ENCODE measurements at regions not wholly inside any gene's neighbourhood (a gene's known extent, or its start where the extent isn't known, plus 50 kb on each side); places are given as distances from the start of the nearest gene placed in this dataset.

GRCh38 chr6:153947808-153948447 is 91.1 kb upstream of the OPRM1 start:
- Mint-ChIP-seq H3K4me1 (ENCODE audit: low read depth in 2 of 2) (no peaks in the 10 kb centered on the region), H3K27me3 (no peaks in the 10 kb centered on the region), H3K36me3 (no peaks in the 10 kb centered on the region), H3K27ac (no peak overlapping the region), H3K4me3 (no peak overlapping the region), H3K9me3 (peaks cover 2% of the 10 kb centered on the region)
- no peak for ATAC-seq
- DNase-seq (ENCODE audit: low spot score), result no peak

GRCh38 chr6:153944201-153944600 is 94.8 kb upstream of the OPRM1 start:
- H3K27me3 Mint-ChIP-seq, result no peaks in the 10 kb centered on the region
- H3K27ac Mint-ChIP-seq, result no peak overlapping the region
- no peak overlapping the region for H3K4me3 Mint-ChIP-seq
- no peak for DNase-seq (ENCODE audit: low spot score)
- H3K4me1 Mint-ChIP-seq (ENCODE audit: low read depth in 2 of 2), result no peaks in the 10 kb centered on the region
- no peak for ATAC-seq
- H3K36me3 Mint-ChIP-seq, result no peaks in the 10 kb centered on the region
- H3K9me3 Mint-ChIP-seq, result peaks cover 2% of the 10 kb centered on the region

- DNase-seq (ENCODE audit: low spot score) (no peak), ATAC-seq (peak in 1 of 2 donors; percentile 75)
- Mint-ChIP-seq H3K4me3 (no peak overlapping the region), H3K27me3 (no peaks in the 10 kb centered on the region), H3K4me1 (ENCODE audit: low read depth in 2 of 2) (no peaks in the 10 kb centered on the region), H3K36me3 (no peaks in the 10 kb centered on the region), H3K27ac (no peak overlapping the region), H3K9me3 (peaks cover 5% of the 10 kb centered on the region)
These were observed 96.7 kb upstream of the OPRM1 start for GRCh38 chr6:153942361-153942760.

- Mint-ChIP-seq H3K27me3 (no peaks in the 10 kb centered on the region), H3K4me1 (ENCODE audit: low read depth in 2 of 2) (no peaks in the 10 kb centered on the region), H3K4me3 (no peak overlapping the region), H3K36me3 (no peaks in the 10 kb centered on the region), H3K27ac (no peak overlapping the region), H3K9me3 (peaks cover 5% of the 10 kb centered on the region)
- ATAC-seq, result no peak
- DNase-seq (ENCODE audit: low spot score), result no peak
These were observed 97.3 kb upstream of the OPRM1 start for GRCh38 chr6:153941768-153942167.

- no peaks in the 10 kb centered on the region for H3K36me3 Mint-ChIP-seq
These were observed 100.2 kb upstream of the OPRM1 start for GRCh38 chr6:153938876-153939275.

GRCh38 chr6:153931431-153931830 is 107.6 kb upstream of the OPRM1 start:
- peaks cover under 1% of the 10 kb centered on the region for H3K9me3 Mint-ChIP-seq
- no peak overlapping the region for H3K27ac Mint-ChIP-seq
- ATAC-seq (no peak), DNase-seq (ENCODE audit: low spot score) (no peak)
- H3K27me3 Mint-ChIP-seq, result no peaks in the 10 kb centered on the region
- no peak overlapping the region for H3K4me3 Mint-ChIP-seq
- H3K36me3 Mint-ChIP-seq, result no peaks in the 10 kb centered on the region
- H3K4me1 Mint-ChIP-seq (ENCODE audit: low read depth in 2 of 2), result no peaks in the 10 kb centered on the region

More at GRCh38 chr6:153938876-153939275, 100.2 kb upstream of the OPRM1 start:
- Mint-ChIP-seq H3K9me3 (peaks cover 3% of the 10 kb centered on the region), H3K27ac (no peak overlapping the region), H3K4me3 (no peak overlapping the region), H3K4me1 (ENCODE audit: low read depth in 2 of 2) (no peaks in the 10 kb centered on the region), H3K27me3 (no peaks in the 10 kb centered on the region)
- ATAC-seq (no peak), DNase-seq (ENCODE audit: low spot score) (no peak)

GRCh38 chr6:153927867-153928266 is 111.2 kb upstream of the OPRM1 start:
- ATAC-seq (no peak), DNase-seq (ENCODE audit: low spot score) (no peak)
- Mint-ChIP-seq H3K4me1 (ENCODE audit: low read depth in 2 of 2) (no peaks in the 10 kb centered on the region), H3K27ac (no peak overlapping the region), H3K36me3 (no peaks in the 10 kb centered on the region), H3K4me3 (no peak overlapping the region), H3K9me3 (peaks cover 10% of the 10 kb centered on the region), H3K27me3 (no peaks in the 10 kb centered on the region)

GRCh38 chr6:153898360-153899059 is 140.5 kb upstream of the OPRM1 start:
- H3K27ac Mint-ChIP-seq, result no peak overlapping the region
- DNase-seq (ENCODE audit: low spot score) (no peak), ATAC-seq (no peak)
- no peaks in the 10 kb centered on the region for H3K4me1 Mint-ChIP-seq (ENCODE audit: low read depth in 2 of 2)
- no peak overlapping the region for H3K4me3 Mint-ChIP-seq
- H3K36me3 Mint-ChIP-seq, result no peaks in the 10 kb centered on the region
- H3K27me3 Mint-ChIP-seq, result no peaks in the 10 kb centered on the region
- peaks cover 7% of the 10 kb centered on the region for H3K9me3 Mint-ChIP-seq

- Mint-ChIP-seq H3K36me3 (no peaks in the 10 kb centered on the region), H3K4me3 (no peak overlapping the region), H3K9me3 (peaks cover 7% of the 10 kb centered on the region), H3K4me1 (ENCODE audit: low read depth in 2 of 2) (no peaks in the 10 kb centered on the region), H3K27me3 (no peaks in the 10 kb centered on the region), H3K27ac (no peak overlapping the region)
- ATAC-seq, result no peak
- DNase-seq (ENCODE audit: low spot score), result no peak
These were observed 156.6 kb upstream of the OPRM1 start for GRCh38 chr6:153882411-153882810.

GRCh38 chr6:153873541-153873940 is 165.5 kb upstream of the OPRM1 start:
- H3K36me3 Mint-ChIP-seq, result no peaks in the 10 kb centered on the region
- H3K9me3 Mint-ChIP-seq, result peaks cover 9% of the 10 kb centered on the region
- DNase-seq (ENCODE audit: low spot score) (no peak), ATAC-seq (no peak)
- no peaks in the 10 kb centered on the region for H3K27me3 Mint-ChIP-seq
- no peak overlapping the region for H3K4me3 Mint-ChIP-seq
- H3K4me1 Mint-ChIP-seq (ENCODE audit: low read depth in 2 of 2), result no peaks in the 10 kb centered on the region
- no peak overlapping the region for H3K27ac Mint-ChIP-seq

GRCh38 chr6:153872946-153873345 is 166.1 kb upstream of the OPRM1 start:
- H3K36me3 Mint-ChIP-seq, result no peaks in the 10 kb centered on the region
- ATAC-seq, result no peak

GRCh38 chr6:153862927-153863326 is 176.1 kb upstream of the OPRM1 start:
- no peak overlapping the region for H3K4me3 Mint-ChIP-seq
- DNase-seq (ENCODE audit: low spot score) (no peak), ATAC-seq (no peak)
- H3K27ac Mint-ChIP-seq, result no peak overlapping the region
- peaks cover 16% of the 10 kb centered on the region for H3K9me3 Mint-ChIP-seq
- H3K4me1 Mint-ChIP-seq (ENCODE audit: low read depth in 2 of 2), result no peaks in the 10 kb centered on the region
- H3K36me3 Mint-ChIP-seq, result peaks cover 6% of the 10 kb centered on the region
- H3K27me3 Mint-ChIP-seq, result no peaks in the 10 kb centered on the region

More at GRCh38 chr6:153872946-153873345, 166.1 kb upstream of the OPRM1 start:
- Mint-ChIP-seq H3K4me3 (no peak overlapping the region), H3K27ac (no peak overlapping the region), H3K4me1 (ENCODE audit: low read depth in 2 of 2) (no peaks in the 10 kb centered on the region), H3K27me3 (no peaks in the 10 kb centered on the region), H3K9me3 (peaks cover 12% of the 10 kb centered on the region)
- DNase-seq (ENCODE audit: low spot score), result no peak

GRCh38 chr6:153862139-153862538 is 176.9 kb upstream of the OPRM1 start:
- ATAC-seq (no peak), DNase-seq (ENCODE audit: low spot score) (no peak)
- H3K4me1 Mint-ChIP-seq (ENCODE audit: low read depth in 2 of 2), result no peaks in the 10 kb centered on the region
- H3K4me3 Mint-ChIP-seq, result no peak overlapping the region
- peaks cover 5% of the 10 kb centered on the region for H3K36me3 Mint-ChIP-seq
- peaks cover 13% of the 10 kb centered on the region for H3K9me3 Mint-ChIP-seq
- no peak overlapping the region for H3K27ac Mint-ChIP-seq
- H3K27me3 Mint-ChIP-seq, result no peaks in the 10 kb centered on the region

- Mint-ChIP-seq H3K4me1 (ENCODE audit: low read depth in 2 of 2) (no peaks in the 10 kb centered on the region), H3K27me3 (no peaks in the 10 kb centered on the region), H3K36me3 (no peaks in the 10 kb centered on the region), H3K4me3 (no peak overlapping the region), H3K9me3 (peaks cover 10% of the 10 kb centered on the region), H3K27ac (no peak overlapping the region)
- no peak for ATAC-seq
- no peak for DNase-seq (ENCODE audit: low spot score)
These were observed 180.5 kb upstream of the OPRM1 start for GRCh38 chr6:153858529-153858928.
